Erythroblast (primary cell): ENCODE measurements at regions not wholly inside any gene's neighbourhood (a gene's known extent, or its start where the extent isn't known, plus 50 kb on each side); places are given as distances from the start of the nearest gene placed in this dataset.

Source experiments
- DNase-seq, 2 experiments: peaks; one replicate each; lab custom pipeline; 2025; lab: John Stamatoyannopoulos, UW
- GATA1 ChIP-seq: IDR thresholded peaks from 2 replicates; pipeline ENCODE4 v1.6.1; 2011; ENCODE audit warnings: low read depth, mild to moderate bottlenecking, control low read depth, low read length, moderate library complexity
- POLR2A ChIP-seq: IDR thresholded peaks from 2 replicates; pipeline ENCODE4 v1.6.1; 2011; ENCODE audit warnings: mild to moderate bottlenecking, low read length

DNA sequence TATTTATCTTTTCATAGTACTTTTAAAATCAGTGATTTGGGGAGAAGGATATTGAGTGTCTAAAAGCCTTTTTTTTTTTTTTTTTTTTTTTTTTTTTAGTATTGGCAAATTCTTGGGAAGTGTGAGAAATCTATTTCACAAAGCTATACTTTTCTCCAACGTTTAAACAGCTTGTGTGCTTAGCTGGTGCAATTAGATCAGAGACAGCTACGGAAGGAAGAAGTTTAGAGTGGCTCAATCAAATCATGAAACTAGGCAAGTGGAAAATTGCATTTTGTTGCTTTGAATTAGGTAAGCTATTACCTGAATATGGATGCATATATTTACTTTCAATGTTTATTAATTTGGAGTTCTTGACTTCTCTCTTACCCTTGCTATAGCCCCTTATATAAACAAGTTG, 1001.9 kb downstream of the PDHA2 start:
- no peak for DNase-seq
- TF ChIP-seq GATA1 (no peak), POLR2A (no peak)

- TF ChIP-seq POLR2A: no peak
- TF ChIP-seq GATA1: no peak
- DNase-seq: peak in 1 of 2 experiments; percentile 0
Observed at GRCh38 chr4:96844858-96845490, 1005.1 kb downstream of the PDHA2 start.

DNA sequence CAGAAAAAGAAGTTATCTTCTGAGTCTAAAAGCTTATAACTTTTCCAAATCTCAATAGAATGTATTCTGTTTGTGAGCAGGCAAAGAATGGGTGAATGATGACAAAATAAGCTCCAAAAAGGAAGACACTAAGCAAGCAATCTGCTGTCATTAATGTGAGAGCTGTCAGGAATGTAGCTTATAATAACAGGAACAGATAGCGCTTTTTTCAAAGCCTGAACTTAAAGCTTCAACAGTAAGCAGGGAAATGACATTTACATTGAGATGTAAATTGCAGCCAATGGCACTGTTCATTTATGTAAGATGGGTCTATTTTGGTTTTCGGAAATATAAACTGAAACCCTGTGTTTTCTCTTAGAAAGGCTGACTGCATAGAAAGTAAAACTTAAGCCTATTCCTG, 1005.9 kb downstream of the PDHA2 start:
- TF ChIP-seq POLR2A: no peak
- TF ChIP-seq GATA1: no peak

GRCh38 chr4:96874657-96875056, 1034.8 kb downstream of the PDHA2 start:
- DNase-seq: no peak
- no peak for TF ChIP-seq POLR2A
- no peak for TF ChIP-seq GATA1

More for the DNA sequence above, 1005.9 kb downstream of the PDHA2 start:
- DNase-seq: no peak

- DNase-seq: no peak
Observed at GRCh38 chr4:96879527-96879926, 1039.6 kb downstream of the PDHA2 start.

GRCh38 chr4:96887857-96888256, 1048.0 kb downstream of the PDHA2 start:
- DNase-seq: no peak
- TF ChIP-seq POLR2A (no peak), GATA1 (no peak)

More at GRCh38 chr4:96879527-96879926, 1039.6 kb downstream of the PDHA2 start:
- TF ChIP-seq POLR2A (no peak), GATA1 (no peak)

DNA sequence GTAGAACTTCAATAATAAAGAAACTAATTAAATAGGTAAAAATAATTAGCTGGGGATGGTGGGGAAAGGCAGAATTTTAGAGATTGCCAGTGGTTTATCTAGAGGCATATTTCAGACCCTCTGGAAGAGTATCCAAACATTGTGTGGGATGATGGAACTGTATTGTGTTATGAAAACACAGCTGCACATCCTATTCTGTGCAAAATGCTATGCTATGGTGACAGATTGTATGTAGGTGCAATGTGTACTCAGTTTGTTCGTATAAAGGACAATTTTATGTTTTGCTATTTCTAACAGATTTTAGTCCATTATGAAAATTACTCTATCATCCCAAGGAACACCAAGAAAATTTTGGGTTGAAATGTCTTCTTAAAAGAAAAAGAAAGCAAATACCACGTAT, 1054.7 kb downstream of the PDHA2 start:
- TF ChIP-seq POLR2A (no peak), GATA1 (no peak)
- no peak for DNase-seq

GRCh38 chr4:96895826-96896225, 1055.9 kb downstream of the PDHA2 start:
- TF ChIP-seq POLR2A (no peak), GATA1 (no peak)
- DNase-seq: no peak

DNA sequence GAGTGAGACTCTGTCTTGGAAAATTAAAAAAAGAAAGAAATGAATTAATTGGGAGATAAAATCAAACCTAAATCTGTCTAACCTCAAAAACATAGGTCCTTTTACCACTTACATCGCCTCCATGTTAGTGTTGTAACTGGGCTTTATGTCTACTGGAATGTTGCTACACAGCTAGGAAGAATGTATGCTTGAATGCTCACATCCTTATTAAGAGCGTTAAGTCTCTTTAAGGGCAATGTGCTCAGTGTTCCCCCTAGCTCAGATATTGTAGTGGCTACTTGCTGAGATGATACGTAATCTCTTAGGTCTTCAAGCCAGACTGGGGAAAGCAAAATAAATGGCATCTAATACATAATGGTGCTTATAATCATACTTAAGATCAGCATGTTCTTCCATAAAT, 1072.8 kb downstream of the PDHA2 start:
- TF ChIP-seq POLR2A (no peak), GATA1 (no peak)
- no peak for DNase-seq

- TF ChIP-seq GATA1 (no peak), POLR2A (no peak)
- peak; percentile 1 to 48 for DNase-seq
Observed at GRCh38 chr4:96913441-96914080, 1073.7 kb downstream of the PDHA2 start.

GRCh38 chr4:96916711-96917110, 1076.8 kb downstream of the PDHA2 start:
- TF ChIP-seq GATA1 (no peak), POLR2A (no peak)
- no peak for DNase-seq

- no peak for DNase-seq
- TF ChIP-seq POLR2A: no peak
- TF ChIP-seq GATA1: no peak
Observed at GRCh38 chr4:96936886-96937285, 1097.0 kb downstream of the PDHA2 start.

GRCh38 chr4:96946552-96946951, 1106.7 kb downstream of the PDHA2 start:
- no peak for TF ChIP-seq POLR2A
- no peak for TF ChIP-seq GATA1
- no peak for DNase-seq

DNA sequence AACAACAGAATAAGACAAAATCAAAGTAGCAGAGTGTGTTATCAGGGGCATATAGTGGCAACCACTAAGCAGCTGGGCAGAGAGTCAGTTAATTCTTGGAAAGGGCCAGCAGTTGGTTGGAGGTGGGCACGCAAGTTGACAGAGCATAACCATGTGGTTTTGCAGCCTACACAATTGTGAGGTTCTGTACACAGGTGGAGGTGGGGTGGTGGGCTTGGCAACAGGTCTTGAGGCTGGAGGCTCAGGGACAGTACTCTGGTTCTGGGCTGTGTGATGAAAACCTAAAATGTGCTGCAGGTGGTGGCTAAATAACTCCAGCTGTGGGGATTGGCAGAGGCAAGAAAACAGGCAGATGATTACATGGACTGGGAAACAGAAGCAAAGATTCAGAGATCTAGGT, 1112.7 kb downstream of the PDHA2 start:
- DNase-seq: no peak
- TF ChIP-seq POLR2A (no peak), GATA1 (no peak)
